ENCODE measurements at regions not wholly inside any gene's neighbourhood (a gene's known extent, or its start where the extent isn't known, plus 50 kb on each side); places are given as distances from the start of the nearest gene placed in this dataset.

DNA sequence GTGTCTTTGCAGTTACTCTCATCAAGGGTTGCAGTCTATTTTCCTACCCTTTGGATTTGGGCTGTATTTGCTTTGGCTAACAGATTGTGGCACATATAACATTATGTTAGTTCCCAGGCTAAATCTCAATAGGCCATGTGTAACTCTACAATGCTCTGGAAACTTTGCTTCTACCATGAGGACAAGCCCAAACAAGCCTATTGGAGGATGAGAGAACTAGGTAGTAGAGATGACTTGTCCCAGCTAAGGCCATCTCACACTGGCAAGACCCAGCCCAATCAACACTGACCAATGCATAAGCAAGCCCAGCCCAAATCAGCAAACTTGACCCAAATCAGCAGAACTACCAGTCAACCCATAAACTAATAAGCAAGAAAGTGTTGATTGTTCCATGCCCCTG, 311.8 kb downstream of the NDFIP2 start:
- TF ChIP-seq, protein P1, sequence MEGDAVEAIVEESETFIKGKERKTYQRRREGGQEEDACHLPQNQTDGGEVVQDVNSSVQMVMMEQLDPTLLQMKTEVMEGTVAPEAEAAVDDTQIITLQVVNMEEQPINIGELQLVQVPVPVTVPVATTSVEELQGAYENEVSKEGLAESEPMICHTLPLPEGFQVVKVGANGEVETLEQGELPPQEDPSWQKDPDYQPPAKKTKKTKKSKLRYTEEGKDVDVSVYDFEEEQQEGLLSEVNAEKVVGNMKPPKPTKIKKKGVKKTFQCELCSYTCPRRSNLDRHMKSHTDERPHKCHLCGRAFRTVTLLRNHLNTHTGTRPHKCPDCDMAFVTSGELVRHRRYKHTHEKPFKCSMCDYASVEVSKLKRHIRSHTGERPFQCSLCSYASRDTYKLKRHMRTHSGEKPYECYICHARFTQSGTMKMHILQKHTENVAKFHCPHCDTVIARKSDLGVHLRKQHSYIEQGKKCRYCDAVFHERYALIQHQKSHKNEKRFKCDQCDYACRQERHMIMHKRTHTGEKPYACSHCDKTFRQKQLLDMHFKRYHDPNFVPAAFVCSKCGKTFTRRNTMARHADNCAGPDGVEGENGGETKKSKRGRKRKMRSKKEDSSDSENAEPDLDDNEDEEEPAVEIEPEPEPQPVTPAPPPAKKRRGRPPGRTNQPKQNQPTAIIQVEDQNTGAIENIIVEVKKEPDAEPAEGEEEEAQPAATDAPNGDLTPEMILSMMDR (IDR thresholded peaks at IDR 0.05; ENCODE audit: insufficient read depth, low read length, poor library complexity, severe bottlenecking): no peak
- no peak for TF ChIP-seq EZH2phosphoT487 (conservative IDR thresholded peaks at IDR 0.05; ENCODE audit: low read length)

Data from SU-DHL-6 (cell line).